ENCODE measurements at regions not wholly inside any gene's neighbourhood (a gene's known extent, or its start where the extent isn't known, plus 50 kb on each side); places are given as distances from the start of the nearest gene placed in this dataset.
"Not testable (repeated sequence)": the region's sequence is repeated elsewhere in the genome, so short reads cannot be mapped to it uniquely, and the experiment has no call there.

GRCh38 chr4:117699595-117699994 lies 334.7 kb upstream of the NDST3 start:
- in situ Hi-C loops (cut with MboI; ENCODE audit: low pct_unique_long_range_greater_than_20kb in 2 of 9, low sequenced_read_pairs in 9 of 9, unreplicated experiment in 9 of 9), result no loop called here
- WGBS, 10 experiments, result 14 to 100% (median 84%) methylated on average over 1 to 2 of the region's 2 CpGs; no CpG with 5 or more reads in 1 of the 10 experiments
- Histone ChIP-seq H3K4me3 (no peak overlapping the region), H3K4me1 (replicated peaks in 1 of 2) (no peaks in the 10 kb centered on the region), H3K27ac (no peak overlapping the region)
- ATAC-seq (replicated peaks in 6 of 8), result no peak

- in situ Hi-C loops (cut with MboI; ENCODE audit: low pct_unique_long_range_greater_than_20kb in 2 of 9, low sequenced_read_pairs in 9 of 9, unreplicated experiment in 9 of 9), result no loop called here
- Histone ChIP-seq H3K27ac (no peak overlapping the region), H3K4me1 (replicated peaks in 1 of 2) (no peaks in the 10 kb centered on the region), H3K4me3 (no peak overlapping the region)
- 0 to 100% (median 89%) methylated on average over 1 to 3 of the region's 3 CpGs for WGBS, 10 experiments
- peak in 1 of 8 experiments; percentile 25 for ATAC-seq (replicated peaks in 6 of 8)
Observed at GRCh38 chr4:117700111-117700892, 334.0 kb upstream of the NDST3 start.

GRCh38 chr4:117702353-117702752 lies 331.9 kb upstream of the NDST3 start:
- Histone ChIP-seq H3K4me1 (replicated peaks in 1 of 2) (no peaks in the 10 kb centered on the region), H3K4me3 (no peak overlapping the region), H3K27ac (no peak overlapping the region)
- no peak for ATAC-seq (replicated peaks in 6 of 8)
- in situ Hi-C loops (cut with MboI; ENCODE audit: low pct_unique_long_range_greater_than_20kb in 2 of 9, low sequenced_read_pairs in 9 of 9, unreplicated experiment in 9 of 9), result no loop called here
- 0 to 100% (median 75%) methylated on average over 1 to 3 of the region's 3 CpGs; no CpG with 5 or more reads in 1 of the 10 experiments for WGBS, 10 experiments

GRCh38 chr4:117704721-117705120 lies 329.6 kb upstream of the NDST3 start:
- ATAC-seq (replicated peaks in 6 of 8), result peak in 3 of 8 experiments; percentile 28 to 79 (median 54)
- 0 to 100% (median 88%) methylated on average over 1 to 2 of the region's 2 CpGs for WGBS, 10 experiments
- in situ Hi-C loops (cut with MboI; ENCODE audit: low pct_unique_long_range_greater_than_20kb in 2 of 9, low sequenced_read_pairs in 9 of 9, unreplicated experiment in 9 of 9), result no loop called here
- H3K4me3 ChIP-seq, result no peak overlapping the region
- H3K4me1 ChIP-seq (replicated peaks in 1 of 2), result no peaks in the 10 kb centered on the region
- H3K27ac ChIP-seq, result no peak overlapping the region

DNA sequence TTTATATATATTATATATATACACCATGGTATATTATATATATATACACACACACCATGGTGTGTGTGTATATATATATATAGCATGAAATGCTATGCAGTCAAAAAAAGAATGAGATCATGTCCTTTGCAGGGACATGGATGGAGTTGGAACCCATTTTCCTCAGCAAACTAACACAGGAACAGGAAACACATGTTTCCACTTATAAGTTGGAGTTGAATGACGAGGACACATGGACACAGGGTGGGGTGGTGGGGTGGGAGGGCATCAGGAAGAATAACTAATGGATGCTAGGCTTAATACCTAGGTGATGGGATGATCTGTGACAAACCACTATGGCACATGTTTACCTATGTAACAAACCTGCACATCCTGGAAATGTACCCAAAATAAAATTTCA lies 293.6 kb upstream of the NDST3 start:
- in situ Hi-C loops (cut with MboI; ENCODE audit: low pct_unique_long_range_greater_than_20kb in 2 of 9, low sequenced_read_pairs in 9 of 9, unreplicated experiment in 9 of 9), result no loop called here
- Histone ChIP-seq H3K4me3 (no peak overlapping the region), H3K4me1 (replicated peaks in 1 of 2) (no peaks in the 10 kb centered on the region), H3K27ac (no peak overlapping the region)
- no peak for ATAC-seq (replicated peaks in 6 of 8)
- 0 to 83% (median 60%) methylated on average over 1 of the region's 1 CpG; no CpG with 5 or more reads in 6 of the 10 experiments for WGBS, 10 experiments

GRCh38 chr4:117745379-117745778 lies 288.9 kb upstream of the NDST3 start:
- H3K4me3 ChIP-seq; H3K4me1 ChIP-seq (replicated peaks in 1 of 2); in situ Hi-C loops (cut with MboI; ENCODE audit: low pct_unique_long_range_greater_than_20kb in 2 of 9, low sequenced_read_pairs in 9 of 9, unreplicated experiment in 9 of 9); H3K27ac ChIP-seq: not testable (repeated sequence)
- ATAC-seq (replicated peaks in 6 of 8), result peak in 2 of 8 experiments; percentile 36 to 59
- 0 to 20% (median 0%) methylated on average over 1 of the region's 1 CpG; no CpG with 5 or more reads in 6 of the 10 experiments for WGBS, 10 experiments

DNA sequence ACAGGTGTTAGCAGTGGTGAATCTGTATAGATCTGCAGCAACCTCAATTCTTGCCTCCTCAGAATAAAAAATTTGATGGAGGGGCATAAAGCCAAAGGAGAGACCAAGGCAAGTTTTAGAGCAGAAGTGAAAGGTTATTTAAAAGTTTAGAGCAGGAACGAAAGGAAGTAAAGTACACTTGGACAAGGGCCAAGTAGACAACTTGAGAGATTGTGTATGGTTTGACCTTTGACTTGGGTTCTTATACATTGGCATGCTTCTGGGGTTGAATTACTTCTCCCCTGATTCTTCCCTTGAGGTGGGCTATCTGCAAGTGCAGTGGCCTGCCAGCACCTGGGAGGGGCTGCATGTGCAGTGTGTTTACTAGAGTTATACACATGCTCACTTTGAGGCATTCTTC lies 278.8 kb upstream of the NDST3 start:
- WGBS, 10 experiments, result 0 to 100% (median 83%) methylated on average over 1 of the region's 1 CpG; no CpG with 5 or more reads in 4 of the 10 experiments
- ATAC-seq (replicated peaks in 6 of 8), result no peak
- Histone ChIP-seq H3K4me1 (replicated peaks in 1 of 2) (no peaks in the 10 kb centered on the region), H3K27ac (no peak overlapping the region), H3K4me3 (no peak overlapping the region)
- in situ Hi-C loops (cut with MboI; ENCODE audit: low pct_unique_long_range_greater_than_20kb in 2 of 9, low sequenced_read_pairs in 9 of 9, unreplicated experiment in 9 of 9), result no loop called here

DNA sequence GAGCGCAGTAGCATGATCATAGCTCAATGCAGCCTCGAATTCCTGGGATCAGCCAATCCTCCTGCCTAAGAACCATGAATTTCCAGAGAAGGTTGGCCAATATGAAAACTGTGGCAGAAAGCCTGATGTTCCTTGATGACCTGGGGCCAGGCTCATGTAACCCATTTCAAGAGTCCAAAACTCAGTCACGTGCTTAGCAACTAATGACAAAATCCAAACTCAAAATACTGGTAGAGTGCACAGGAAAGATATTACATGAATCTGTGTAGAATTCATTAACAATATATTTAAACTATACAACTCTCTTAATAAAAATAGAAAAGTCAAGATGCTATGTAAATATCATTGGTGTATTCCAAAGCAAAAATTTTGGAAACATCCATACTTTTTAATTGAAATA lies 265.7 kb upstream of the NDST3 start:
- no peak for ATAC-seq (replicated peaks in 6 of 8)
- H3K4me1 ChIP-seq (replicated peaks in 1 of 2), result peaks cover 0 to 2% of the 10 kb centered on the region in 2 donors
- H3K4me3 ChIP-seq, result no peak overlapping the region
- in situ Hi-C loops (cut with MboI; ENCODE audit: low pct_unique_long_range_greater_than_20kb in 2 of 9, low sequenced_read_pairs in 9 of 9, unreplicated experiment in 9 of 9), result no loop called here
- WGBS, 10 experiments, result 0 to 75% (median 56%) methylated on average over 2 to 3 of the region's 3 CpGs; no CpG with 5 or more reads in 3 of the 10 experiments
- H3K27ac ChIP-seq, result no peak overlapping the region

DNA sequence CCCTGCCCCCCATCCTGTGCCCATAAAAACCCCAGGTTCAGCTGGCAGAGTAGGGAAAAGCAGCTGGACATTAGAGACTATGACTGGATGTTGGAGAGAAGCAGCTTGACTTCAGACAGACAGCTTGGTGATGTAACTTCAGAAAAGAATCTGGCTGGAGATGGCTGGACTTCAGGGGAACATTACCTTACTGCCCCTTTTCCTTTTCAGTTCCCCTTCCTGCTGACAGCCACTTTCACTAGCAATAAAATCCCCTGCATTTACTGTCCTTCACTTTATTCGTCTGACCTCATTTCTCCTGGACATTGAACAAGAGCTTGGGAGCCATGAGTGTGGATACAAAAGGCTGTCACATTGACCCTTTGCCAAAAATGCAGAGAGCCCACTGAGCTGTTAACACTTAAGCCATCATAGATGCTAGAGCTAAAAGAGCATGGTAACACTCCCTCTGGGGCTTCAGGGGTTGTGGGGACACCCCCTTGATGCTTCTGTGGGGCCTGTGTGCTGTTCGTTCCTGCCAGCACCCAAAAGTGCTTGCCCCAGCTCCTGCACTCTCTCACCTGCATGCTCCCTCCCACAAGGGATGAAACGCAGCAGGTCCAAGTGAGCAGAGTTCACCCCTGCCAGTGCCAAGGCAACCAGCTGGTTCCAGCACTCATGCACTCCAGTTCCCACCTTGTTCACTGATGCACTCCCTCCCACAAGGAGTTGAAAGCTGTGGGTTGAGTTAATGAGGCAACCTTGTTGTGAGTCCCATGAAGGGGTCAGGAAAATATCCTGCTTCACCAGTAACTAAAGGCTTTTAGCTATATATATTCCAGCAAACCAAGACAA lies 263.8 kb upstream of the NDST3 start:
- Histone ChIP-seq H3K27ac (no peak overlapping the region), H3K4me1 (replicated peaks in 1 of 2) (peaks cover 0 to 2% of the 10 kb centered on the region in 2 donors), H3K4me3 (no peak overlapping the region)
- WGBS, 10 experiments, result 0 to 100% (median 71%) methylated on average over 1 to 2 of the region's 3 CpGs; no CpG with 5 or more reads in 1 of the 10 experiments
- in situ Hi-C loops (cut with MboI; ENCODE audit: low pct_unique_long_range_greater_than_20kb in 2 of 9, low sequenced_read_pairs in 9 of 9, unreplicated experiment in 9 of 9), result no loop called here
- ATAC-seq (replicated peaks in 6 of 8), result no peak

DNA sequence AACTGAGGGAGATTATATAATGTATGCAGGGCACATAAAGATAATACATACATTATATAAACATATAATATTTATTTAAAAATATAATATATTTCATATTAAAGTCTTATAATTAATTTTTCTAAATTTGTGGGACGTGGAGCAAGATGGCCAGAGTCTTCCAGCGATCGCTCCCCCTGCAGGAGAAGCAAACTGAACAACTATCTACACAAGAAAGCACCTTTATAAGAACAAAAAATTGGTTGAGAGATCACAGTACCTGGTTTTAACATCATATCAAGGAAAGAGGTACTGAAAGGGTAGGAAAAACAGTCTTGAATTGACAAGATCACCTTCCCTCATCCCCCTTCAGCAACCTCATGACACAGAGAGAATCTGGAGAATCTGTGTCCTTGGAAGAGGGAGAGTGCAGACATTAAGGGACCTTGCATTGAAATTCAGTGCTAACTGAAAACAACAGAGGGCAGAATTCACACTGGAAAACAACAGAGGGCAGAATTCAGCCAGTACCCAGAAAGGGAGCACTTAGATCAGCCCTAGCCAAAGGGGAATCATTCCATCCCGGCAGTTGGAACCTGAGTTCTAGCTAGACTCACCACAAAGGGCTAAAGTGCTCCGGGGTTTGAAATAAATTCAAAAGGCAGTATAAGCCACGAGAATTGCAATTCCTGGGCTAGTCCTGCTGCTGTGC lies 262.5 kb upstream of the NDST3 start:
- 0 to 81% (median 70%) methylated on average over 2 to 5 of the region's 6 CpGs; no CpG with 5 or more reads in 1 of the 10 experiments for WGBS, 10 experiments
- no peak overlapping the region for H3K4me3 ChIP-seq
- in situ Hi-C loops (cut with MboI; ENCODE audit: low pct_unique_long_range_greater_than_20kb in 2 of 9, low sequenced_read_pairs in 9 of 9, unreplicated experiment in 9 of 9), result no loop called here
- peak in 4 of 8 experiments; percentile 39 to 78 (median 44) for ATAC-seq (replicated peaks in 6 of 8)
- H3K4me1 ChIP-seq (replicated peaks in 1 of 2), result peaks cover 0 to 2% of the 10 kb centered on the region in 2 donors
- H3K27ac ChIP-seq, result no peak overlapping the region

GRCh38 chr4:117773064-117773936 lies 261.0 kb upstream of the NDST3 start:
- Histone ChIP-seq H3K27ac (no peak overlapping the region), H3K4me1 (replicated peaks in 1 of 2) (peaks cover 0 to 3% of the 10 kb centered on the region in 2 donors), H3K4me3 (no peak overlapping the region)
- 0 to 100% (median 57%) methylated on average over 1 to 2 of the region's 2 CpGs; no CpG with 5 or more reads in 5 of the 10 experiments for WGBS, 10 experiments
- ATAC-seq (replicated peaks in 6 of 8), result peak in 4 of 8 experiments; percentile 66 to 91 (median 72)
- in situ Hi-C loops (cut with MboI; ENCODE audit: low pct_unique_long_range_greater_than_20kb in 2 of 9, low sequenced_read_pairs in 9 of 9, unreplicated experiment in 9 of 9), result no loop called here

DNA sequence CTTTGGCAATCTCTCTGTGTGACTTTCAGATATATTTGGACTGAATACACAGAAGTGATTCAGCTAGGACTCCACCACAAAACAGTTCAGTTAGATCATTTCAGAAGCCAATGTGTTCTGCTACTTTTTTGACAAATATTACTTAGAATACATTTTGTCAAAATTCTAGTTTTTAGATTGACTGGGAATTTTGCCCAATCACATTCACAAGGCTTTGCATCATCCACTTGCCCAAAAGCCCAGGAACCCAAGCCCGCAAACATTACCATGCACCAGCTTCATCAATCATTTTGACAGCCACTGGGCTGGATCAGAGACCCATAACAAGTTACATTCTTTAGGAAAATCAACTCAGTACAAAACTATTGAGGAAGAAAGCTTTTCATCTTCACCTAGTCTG lies 256.6 kb upstream of the NDST3 start:
- no peak for ATAC-seq (replicated peaks in 6 of 8)
- in situ Hi-C loops (cut with MboI; ENCODE audit: low pct_unique_long_range_greater_than_20kb in 2 of 9, low sequenced_read_pairs in 9 of 9, unreplicated experiment in 9 of 9), result no loop called here
- 0 to 100% (median 71%) methylated on average over 1 of the region's 1 CpG; no CpG with 5 or more reads in 3 of the 10 experiments for WGBS, 10 experiments

More for the DNA sequence above, 256.6 kb upstream of the NDST3 start:
- no peak overlapping the region for H3K27ac ChIP-seq
- no peak overlapping the region for H3K4me3 ChIP-seq
- H3K4me1 ChIP-seq (replicated peaks in 1 of 2), result peaks cover 0 to 3% of the 10 kb centered on the region in 2 donors
